GM18511 (cell line): ENCODE measurements at regions not wholly inside any gene's neighbourhood (a gene's known extent, or its start where the extent isn't known, plus 50 kb on each side); places are given as distances from the start of the nearest gene placed in this dataset.

Experiments used
- ATAC-seq: cut with Tn5 transposase; IDR thresholded peaks from one replicate; pipeline ENCODE4 v1.9.1; 2021; ENCODE audit warnings: mild to moderate bottlenecking, moderate library complexity; ENCODE audit not compliant: unreplicated experiment

DNA sequence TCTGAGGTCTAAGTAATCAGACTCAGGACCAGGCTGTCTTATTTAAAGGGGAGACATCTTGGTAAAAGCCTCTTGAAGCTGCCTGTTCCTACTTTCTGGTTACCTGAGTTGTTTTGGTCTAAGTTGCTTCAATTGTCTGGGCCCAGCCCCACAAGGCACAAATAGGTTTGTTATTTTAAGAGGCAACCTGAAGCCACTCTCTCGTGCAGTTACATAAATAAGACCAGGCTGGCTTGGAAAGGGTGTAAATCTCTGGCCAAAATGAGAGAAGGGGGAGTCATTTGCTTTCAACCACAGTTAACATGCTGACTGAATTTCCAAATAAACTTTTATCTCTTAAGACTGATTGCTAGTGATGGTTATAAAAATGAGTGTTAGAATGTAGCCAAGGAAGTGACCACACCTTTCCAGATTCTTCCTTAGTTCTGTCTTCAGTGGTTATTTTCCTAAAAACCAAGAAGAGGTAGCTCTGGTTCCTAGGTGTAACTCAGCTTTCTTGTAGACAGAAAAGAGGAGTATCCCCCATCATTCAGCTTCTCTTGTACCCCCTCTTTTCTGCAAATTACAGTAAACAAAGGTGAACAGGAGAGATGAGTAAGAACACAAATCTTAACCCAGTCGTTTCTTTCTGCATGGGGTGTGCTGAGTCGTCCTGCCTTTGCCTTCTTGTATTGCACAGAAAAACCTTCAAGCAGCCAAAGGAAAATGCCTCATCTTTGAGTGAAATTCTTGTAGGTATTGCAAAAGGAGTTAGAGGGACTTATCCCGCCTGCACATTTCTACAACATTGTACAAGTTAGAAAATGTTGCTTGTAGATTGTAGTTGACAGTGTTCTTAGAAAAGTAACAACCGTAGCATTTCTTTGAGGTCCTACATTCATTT, 161.5 kb upstream of the NT5C1B start:
- no peak for ATAC-seq

DNA sequence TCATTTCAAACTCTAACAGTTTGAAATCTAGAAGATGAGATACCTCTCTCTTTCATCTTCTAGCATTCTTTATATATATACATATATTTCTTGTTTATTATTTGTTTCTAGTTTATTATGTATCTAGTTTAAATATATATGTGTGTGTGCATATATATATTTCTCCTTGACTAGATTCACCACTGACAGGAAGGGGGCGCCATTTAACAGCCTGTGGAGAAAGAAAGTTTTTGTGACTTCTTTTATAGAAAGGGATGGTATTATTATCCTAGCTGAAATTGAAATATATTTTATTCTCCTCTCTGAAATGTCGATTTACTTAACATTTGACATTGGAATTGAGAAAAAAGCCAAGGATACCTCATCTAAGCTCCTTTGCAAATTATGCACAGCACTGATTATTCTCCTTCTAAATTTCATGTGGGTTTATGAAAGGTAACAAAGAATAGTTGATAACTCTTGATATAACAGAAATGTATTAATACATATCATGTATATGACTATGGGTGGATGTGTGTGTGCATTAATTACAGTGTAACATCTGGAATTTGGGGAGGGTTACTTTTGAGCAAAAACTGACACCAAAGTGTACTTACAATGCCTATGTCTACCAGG, 160.7 kb upstream of the NT5C1B start:
- ATAC-seq: peak; percentile 60

GRCh38 chr2:18745431-18746272, 156.3 kb upstream of the NT5C1B start:
- no peak for ATAC-seq

- no peak for ATAC-seq
These were observed 152.7 kb upstream of the NT5C1B start for GRCh38 chr2:18741895-18742732.

DNA sequence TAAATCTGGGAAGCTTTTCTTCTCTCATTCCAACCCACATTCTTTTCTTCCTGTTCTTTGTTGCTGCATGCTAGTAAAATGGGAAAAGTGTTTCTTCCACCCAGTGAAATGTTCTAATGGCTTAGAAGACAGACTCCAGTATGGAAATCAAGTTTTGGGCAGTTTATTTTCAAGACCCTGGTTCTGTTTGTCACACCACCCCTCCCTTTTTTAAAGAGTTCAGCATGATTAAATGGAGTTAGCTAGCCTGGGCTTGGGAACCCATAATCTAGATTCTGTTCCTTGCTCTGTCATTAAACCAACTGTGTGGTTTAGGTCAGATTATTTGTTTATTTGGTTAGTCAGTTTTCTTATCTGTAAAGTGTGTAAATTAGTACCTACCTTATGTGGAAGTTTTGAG, 151.8 kb upstream of the NT5C1B start:
- no peak for ATAC-seq

DNA sequence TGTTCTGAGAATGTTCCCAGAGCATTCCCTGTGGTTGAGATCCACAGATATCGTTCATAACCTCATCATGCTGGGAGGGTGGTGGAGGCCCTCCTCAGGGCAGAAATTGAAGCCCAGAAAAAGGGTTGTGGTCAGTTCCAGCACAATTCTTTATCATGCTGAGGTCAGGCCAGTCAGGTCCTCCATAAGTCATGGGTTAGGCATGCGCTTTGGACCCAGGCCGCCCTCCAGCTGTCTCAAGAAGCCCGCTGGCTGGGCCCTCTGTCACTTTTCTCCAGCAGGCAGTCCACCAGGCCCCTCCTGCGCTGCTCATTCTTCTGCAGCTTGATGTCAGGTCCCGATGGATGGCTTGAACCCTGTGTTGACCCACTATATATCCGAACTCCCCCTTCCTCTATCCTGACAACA, 151.1 kb upstream of the NT5C1B start:
- no peak for ATAC-seq

DNA sequence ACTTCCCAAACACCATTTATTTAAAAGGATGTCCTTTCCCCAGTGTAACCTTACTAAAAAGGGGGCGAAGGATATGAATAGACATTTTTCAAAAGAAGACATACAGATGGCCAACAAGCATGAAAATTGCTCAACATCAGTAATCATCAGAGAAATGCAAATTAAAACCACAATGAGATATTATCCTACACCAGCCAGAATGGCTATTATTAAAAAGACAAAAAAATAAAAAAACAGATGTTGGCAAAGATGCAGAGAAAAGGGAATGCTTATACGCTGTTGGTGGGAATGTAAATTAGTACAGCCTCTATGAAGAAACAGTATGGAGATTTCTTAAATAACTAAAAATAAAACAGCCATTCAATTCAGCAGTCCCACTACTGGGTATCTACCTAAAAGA, 142.3 kb upstream of the NT5C1B start:
- no peak for ATAC-seq

DNA sequence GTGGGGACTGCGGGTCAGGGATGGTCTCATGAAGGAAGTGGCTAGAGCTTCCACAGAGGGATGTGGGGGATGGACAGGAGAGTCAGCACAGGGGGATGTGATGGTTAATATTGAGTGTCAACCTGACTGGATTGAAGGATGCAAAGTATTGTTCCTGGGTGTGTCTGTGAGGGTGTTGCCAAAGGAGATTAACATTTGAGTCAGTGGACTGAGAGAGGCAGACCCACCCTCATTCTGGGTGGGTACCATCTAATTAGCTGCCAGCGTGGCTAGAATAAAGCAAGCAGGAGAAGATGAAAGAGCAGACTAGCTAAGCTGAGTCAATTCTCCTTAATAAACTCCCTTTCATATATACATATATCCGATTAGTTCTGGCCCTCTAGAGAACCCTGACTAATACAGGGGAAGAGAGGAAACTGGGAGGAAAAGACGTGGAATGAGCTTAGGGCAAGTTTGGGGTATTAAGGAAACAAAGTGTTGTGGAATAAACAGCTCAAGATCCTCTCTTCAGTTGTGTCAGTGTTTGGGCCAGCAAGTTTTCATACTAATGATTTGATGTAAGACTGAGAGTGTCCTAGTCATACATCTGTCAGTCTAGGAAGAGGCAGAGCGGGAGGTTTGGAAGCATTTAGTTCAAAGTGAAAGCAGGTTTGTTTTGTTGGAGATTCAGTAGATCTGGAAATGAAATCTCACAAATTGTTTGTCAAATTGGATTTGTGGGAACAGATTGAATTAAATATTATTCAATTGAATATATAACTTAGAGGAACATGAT, 135.2 kb upstream of the NT5C1B start:
- ATAC-seq: no peak

- ATAC-seq: no peak
These were observed 133.8 kb upstream of the NT5C1B start for GRCh38 chr2:18723219-18723618.

DNA sequence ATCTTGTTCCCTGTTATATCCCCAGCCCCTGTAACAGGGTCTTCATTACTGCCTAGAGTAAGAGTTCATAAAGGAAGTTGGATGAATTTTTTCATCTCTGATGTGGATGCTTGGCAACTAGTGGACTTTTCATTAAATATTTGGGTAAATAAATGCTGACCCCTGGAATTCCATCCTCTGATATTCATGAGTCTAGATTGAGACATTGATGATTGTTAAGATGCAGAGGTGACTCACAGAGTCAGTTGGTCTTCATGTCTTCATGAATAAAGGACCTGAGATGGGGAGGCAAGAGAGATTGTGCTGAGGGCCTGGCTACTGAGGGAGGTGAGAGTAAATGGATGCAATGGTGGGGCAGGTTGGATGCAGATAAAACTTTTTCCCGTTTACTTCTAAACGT, 132.7 kb upstream of the NT5C1B start:
- ATAC-seq: no peak

GRCh38 chr2:18721038-18721922, 131.9 kb upstream of the NT5C1B start:
- ATAC-seq: no peak

DNA sequence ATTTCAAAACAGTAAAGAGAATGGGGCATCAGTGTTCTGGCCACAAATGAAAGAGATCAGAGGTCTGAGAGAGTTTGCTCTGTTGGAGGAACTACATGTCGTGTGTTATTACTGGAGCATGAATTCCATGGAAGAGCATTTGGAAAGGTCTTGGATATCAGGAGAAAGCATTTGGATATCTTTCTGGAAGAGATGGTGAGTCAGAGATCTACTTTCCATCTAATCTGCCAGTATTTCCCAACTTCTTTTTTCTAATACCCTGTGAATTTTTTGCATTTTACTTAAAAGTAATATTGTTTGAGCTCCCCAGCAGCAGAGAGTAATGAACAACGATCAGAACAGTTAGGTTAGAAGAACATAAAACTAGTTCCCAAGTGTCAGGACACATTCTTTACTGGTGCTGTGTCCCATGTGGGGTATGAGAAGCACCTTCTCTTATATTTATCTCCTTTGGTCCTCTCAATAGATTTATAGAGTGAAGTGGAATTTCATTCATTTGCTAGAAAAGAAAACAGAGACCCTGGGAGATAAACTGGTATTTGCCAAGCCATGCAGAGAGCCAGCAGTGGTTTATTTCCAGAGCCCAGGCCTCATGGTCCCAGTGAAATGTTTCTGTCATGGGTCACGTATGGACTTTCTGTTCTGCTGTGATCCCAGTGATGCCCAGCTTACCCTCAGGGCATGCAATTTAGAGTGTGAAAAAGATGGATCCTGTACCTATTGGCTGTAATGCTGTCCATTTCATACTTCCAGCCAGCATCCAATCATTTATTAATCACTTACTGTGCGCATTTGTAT, 130.8 kb upstream of the NT5C1B start:
- ATAC-seq: no peak

GRCh38 chr2:18708203-18708715, 118.9 kb upstream of the NT5C1B start:
- no peak for ATAC-seq

- ATAC-seq: no peak
These were observed 116.6 kb upstream of the NT5C1B start for GRCh38 chr2:18706001-18706400.

- no peak for ATAC-seq
These were observed 114.9 kb upstream of the NT5C1B start for GRCh38 chr2:18704276-18704675.

DNA sequence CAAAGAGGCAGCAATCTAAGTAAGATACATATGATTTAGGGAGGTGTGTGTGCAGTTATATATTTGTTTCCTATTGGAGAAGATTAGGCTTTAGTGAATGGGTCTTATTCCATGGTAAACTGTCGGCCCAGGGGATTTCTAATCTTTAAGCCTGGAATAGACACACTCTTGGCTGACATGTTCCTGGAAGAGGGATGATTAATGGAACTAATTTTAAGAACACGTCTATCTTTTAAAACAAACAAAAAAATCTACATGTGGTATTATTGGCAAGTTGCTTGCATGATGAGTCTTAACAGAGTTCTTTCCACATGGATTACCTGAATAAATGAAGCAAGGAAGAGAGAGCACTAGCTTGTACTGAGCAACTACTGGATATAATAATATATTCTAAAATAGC, 114.2 kb upstream of the NT5C1B start:
- no peak for ATAC-seq

DNA sequence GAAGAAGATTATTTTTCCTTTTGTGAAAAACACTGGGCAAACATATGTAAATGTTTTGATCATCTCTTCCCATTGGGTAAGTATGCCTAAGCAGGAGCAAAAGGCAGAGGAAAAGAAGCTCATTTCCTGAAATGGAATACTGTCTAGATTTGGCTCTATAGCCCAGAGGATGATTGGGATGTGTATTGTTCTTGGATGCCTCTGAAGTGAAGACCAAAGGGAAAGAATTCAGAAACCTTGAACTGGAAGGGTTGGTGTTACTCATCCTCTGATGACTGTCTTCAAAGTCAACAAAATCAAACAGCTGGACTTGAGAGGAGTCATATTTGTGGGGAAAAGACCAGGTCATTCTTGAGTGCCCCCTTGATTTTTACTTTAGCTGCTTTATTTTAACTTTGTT, 112.6 kb upstream of the NT5C1B start:
- no peak for ATAC-seq

DNA sequence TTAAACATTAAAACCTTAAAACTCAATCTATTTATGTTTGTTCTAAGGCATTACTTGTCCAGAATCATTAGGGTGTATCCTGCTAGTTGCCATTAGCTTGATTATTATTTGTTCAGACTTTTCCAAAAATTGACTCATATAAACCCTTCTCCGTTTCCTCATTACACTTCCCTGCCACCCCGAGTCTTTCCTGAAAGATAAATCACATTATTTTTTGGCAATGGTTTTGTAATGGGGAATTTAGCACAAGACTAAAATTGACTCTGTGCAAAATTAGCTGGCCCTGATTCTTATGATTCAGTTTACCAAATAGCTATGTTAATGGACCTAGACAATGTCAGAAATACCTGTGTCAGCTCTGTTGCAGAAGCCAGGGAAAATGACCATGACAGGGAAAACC, 112.2 kb upstream of the NT5C1B start:
- ATAC-seq: no peak
